MM.1S (cell line): ENCODE measurements at regions not wholly inside any gene's neighbourhood (a gene's known extent, or its start where the extent isn't known, plus 50 kb on each side); places are given as distances from the start of the nearest gene placed in this dataset.
A peak's percentile ranks its signal among the peaks of the same experiment; 100 is the strongest.
"Not testable (repeated sequence)": the region's sequence is repeated elsewhere in the genome, so short reads cannot be mapped to it uniquely, and the experiment has no call there.

ENCODE experiments used
- DNase-seq: peaks from one replicate; pipeline ENCODE4 v3.0.0-alpha.2; 2015
- H2AFZ ChIP-seq: fragments of 300-600 bp; sonication (generic); 2 replicates; pipeline ENCODE4 v1.6.0; 2016; ENCODE audit warnings: antibody characterized with exemption, low read length
- H3F3A ChIP-seq: fragments of 300-600 bp; sonication (generic); 2 replicates; pipeline ENCODE4 v1.6.1; 2016; ENCODE audit warnings: mild to moderate bottlenecking, antibody characterized with exemption, low read length, moderate library complexity, mixed read lengths; ENCODE audit not compliant: insufficient read depth
- H3K27ac ChIP-seq: fragments of 300-600 bp; sonication (generic); 2 replicates; pipeline ENCODE4 v1.5.1; 2016; ENCODE audit warnings: mild to moderate bottlenecking, low read length
- H3K27me3 ChIP-seq: fragments of 300-600 bp; sonication (generic); replicated peaks from 2 replicates; pipeline ENCODE4 v1.6.0; 2016; ENCODE audit warnings: low read length; ENCODE audit not compliant: insufficient read depth
- H3K36me3 ChIP-seq: fragments of 300-600 bp; sonication (generic); replicated peaks from 2 replicates; pipeline ENCODE4 v1.6.1; 2016; ENCODE audit warnings: mild to moderate bottlenecking, low read length, mixed read lengths; ENCODE audit not compliant: insufficient read depth
- H3K4me1 ChIP-seq: fragments of 300-600 bp; sonication (generic); 2 replicates; pipeline ENCODE4 v1.6.1; 2016; ENCODE audit warnings: low read length, mixed read lengths
- H3K4me2 ChIP-seq: fragments of 300-600 bp; sonication (generic); 2 replicates; pipeline ENCODE4 v1.6.0; 2016; ENCODE audit warnings: low read depth, low read length
- H3K4me3 ChIP-seq: fragments of 300-600 bp; sonication (generic); 2 replicates; pipeline ENCODE4 v1.5.1; 2016; ENCODE audit warnings: low read length, mixed read lengths
- H3K79me2 ChIP-seq: fragments of 300-600 bp; sonication (generic); 2 replicates; pipeline ENCODE4 v1.6.1; 2016; ENCODE audit warnings: mixed run types, low read length, mixed read lengths
- H3K9ac ChIP-seq: fragments of 300-600 bp; sonication (generic); 2 replicates; pipeline ENCODE4 v1.6.1; 2016; ENCODE audit warnings: low read length, mixed read lengths
- H3K9me2 ChIP-seq: fragments of 300-600 bp; sonication (generic); replicated peaks from 2 replicates; pipeline ENCODE4 v1.6.1; 2016; ENCODE audit warnings: mild to moderate bottlenecking, low read length, mixed read lengths; ENCODE audit not compliant: insufficient read depth
- H3K9me3 ChIP-seq: fragments of 300-600 bp; sonication (generic); replicated peaks from 2 replicates; pipeline ENCODE4 v1.6.1; 2016; ENCODE audit warnings: mild to moderate bottlenecking, low read length, mixed read lengths; ENCODE audit not compliant: insufficient read depth
- H4K20me1 ChIP-seq: fragments of 300-600 bp; sonication (generic); 2 replicates; pipeline ENCODE4 v1.6.1; 2016; ENCODE audit warnings: mild to moderate bottlenecking, low read length, moderate library complexity, mixed read lengths; ENCODE audit not compliant: insufficient read depth
- EZH2 ChIP-seq: fragments of 300-600 bp; sonication (generic); optimal IDR thresholded peaks from 2 replicates; pipeline ENCODE3; 2017; ENCODE audit warnings: low read depth, mild to moderate bottlenecking, antibody characterized with exemption, low read length, mixed read lengths
- EZH2phosphoT487 ChIP-seq: fragments of 300-600 bp; sonication (generic); IDR thresholded peaks from 2 replicates; pipeline ENCODE4 v1.6.1; 2018; ENCODE audit warnings: antibody characterized with exemption, low read length
- TF ChIP-seq, protein P1 (sequence below): fragments of 300-600 bp; sonication (generic); IDR thresholded peaks from 2 replicates; pipeline ENCODE4 v1.5.1; 2016; ENCODE audit warnings: antibody characterized with exemption, low read length, mixed read lengths

DNA sequence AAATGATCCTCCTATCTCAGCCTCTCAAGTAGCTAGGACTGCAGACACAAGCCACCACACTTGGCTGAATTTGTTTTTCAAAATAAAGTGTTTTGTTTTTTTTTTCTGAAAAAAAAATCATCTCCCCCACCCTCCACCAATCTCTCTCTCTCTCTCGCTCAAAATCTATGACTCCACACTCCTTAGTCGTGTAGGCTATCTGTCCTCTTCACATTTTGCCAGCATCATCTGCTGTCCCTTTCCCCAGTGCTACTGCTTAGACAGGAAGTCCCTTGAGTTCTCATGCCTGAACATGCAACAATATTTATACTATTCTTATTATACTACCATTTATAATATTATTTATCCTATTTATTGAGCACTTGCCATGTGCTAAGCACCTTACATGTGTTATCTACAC is 80.7 kb upstream of the TMEM164 start:
- TF ChIP-seq EZH2phosphoT487 (no peak), EZH2 (no peak)
- TF ChIP-seq, protein P1, sequence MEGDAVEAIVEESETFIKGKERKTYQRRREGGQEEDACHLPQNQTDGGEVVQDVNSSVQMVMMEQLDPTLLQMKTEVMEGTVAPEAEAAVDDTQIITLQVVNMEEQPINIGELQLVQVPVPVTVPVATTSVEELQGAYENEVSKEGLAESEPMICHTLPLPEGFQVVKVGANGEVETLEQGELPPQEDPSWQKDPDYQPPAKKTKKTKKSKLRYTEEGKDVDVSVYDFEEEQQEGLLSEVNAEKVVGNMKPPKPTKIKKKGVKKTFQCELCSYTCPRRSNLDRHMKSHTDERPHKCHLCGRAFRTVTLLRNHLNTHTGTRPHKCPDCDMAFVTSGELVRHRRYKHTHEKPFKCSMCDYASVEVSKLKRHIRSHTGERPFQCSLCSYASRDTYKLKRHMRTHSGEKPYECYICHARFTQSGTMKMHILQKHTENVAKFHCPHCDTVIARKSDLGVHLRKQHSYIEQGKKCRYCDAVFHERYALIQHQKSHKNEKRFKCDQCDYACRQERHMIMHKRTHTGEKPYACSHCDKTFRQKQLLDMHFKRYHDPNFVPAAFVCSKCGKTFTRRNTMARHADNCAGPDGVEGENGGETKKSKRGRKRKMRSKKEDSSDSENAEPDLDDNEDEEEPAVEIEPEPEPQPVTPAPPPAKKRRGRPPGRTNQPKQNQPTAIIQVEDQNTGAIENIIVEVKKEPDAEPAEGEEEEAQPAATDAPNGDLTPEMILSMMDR = no peak
- H3K4me1 ChIP-seq = peaks cover 35% of the 10 kb centered on the region
- peaks cover 19% of the 10 kb centered on the region for H3F3A ChIP-seq
- H2AFZ ChIP-seq = no peak overlapping the region
- H3K9me3 ChIP-seq = no peaks in the 10 kb centered on the region
- no peak for DNase-seq
- H3K9ac ChIP-seq = no peak overlapping the region
- H3K79me2 ChIP-seq = no peaks in the 10 kb centered on the region
- H3K36me3 ChIP-seq = no peaks in the 10 kb centered on the region
- no peak overlapping the region for H3K4me3 ChIP-seq
- H4K20me1 ChIP-seq = no peaks in the 10 kb centered on the region
- no peaks in the 10 kb centered on the region for H3K9me2 ChIP-seq
- H3K4me2 ChIP-seq = no peak overlapping the region
- no peaks in the 10 kb centered on the region for H3K27me3 ChIP-seq
- H3K27ac ChIP-seq = no peak overlapping the region

DNA sequence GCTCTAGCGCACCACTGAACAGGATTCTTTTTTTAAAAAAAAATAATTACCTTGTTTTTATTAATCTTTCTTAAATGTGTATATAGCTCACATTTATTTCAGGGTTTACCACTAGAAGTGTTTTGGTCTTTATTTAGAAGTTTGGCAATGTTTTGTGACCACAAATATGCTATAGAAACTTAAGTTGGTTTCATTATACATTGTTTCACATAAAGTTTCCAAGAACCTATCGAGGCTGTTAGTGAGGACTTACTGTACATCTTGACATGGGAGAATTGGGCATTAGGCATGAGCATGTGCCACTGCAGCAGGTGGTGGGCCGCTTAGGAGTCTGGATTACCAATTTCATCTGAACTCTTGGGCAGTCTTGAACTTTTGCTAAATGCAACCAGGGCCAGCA is 77.9 kb upstream of the TMEM164 start:
- H3K27ac ChIP-seq = peak overlapping the region; percentile 99
- H3K36me3 ChIP-seq, H4K20me1 ChIP-seq, H3K9me3 ChIP-seq, H3K79me2 ChIP-seq, H3K9me2 ChIP-seq, H2AFZ ChIP-seq, H3K27me3 ChIP-seq, H3K4me3 ChIP-seq: not testable (repeated sequence)
- DNase-seq = peak; percentile 85
- H3K4me2 ChIP-seq = peak overlapping the region; percentile 91
- H3F3A ChIP-seq = peaks cover 28% of the 10 kb centered on the region
- peaks cover 53% of the 10 kb centered on the region for H3K4me1 ChIP-seq
- peak overlapping the region; percentile 55 for H3K9ac ChIP-seq

DNA sequence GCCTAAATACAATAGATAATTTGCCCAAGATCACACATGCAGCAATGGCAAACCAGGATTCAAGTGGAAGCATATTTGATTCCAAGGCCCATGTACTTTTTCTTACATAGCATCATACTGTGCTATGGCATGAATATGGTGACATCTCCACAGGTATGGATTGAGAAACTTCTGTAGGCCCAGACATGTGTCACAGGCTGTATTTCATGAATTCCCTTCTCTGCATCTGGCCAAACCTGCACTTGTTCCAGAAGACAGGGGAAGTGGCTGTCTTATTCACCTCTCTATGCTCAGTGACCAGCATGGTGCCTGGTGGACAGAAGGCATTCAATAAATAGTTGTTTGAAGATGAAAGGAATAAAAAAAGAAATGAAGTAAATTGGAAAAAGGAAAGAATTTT is 77.3 kb upstream of the TMEM164 start:
- no peak overlapping the region for H2AFZ ChIP-seq
- peaks cover 28% of the 10 kb centered on the region for H3F3A ChIP-seq
- H3K9ac ChIP-seq = peak overlapping the region; percentile 42; the same call in 1 of the 2 replicates
- no peaks in the 10 kb centered on the region for H3K9me2 ChIP-seq
- H4K20me1 ChIP-seq = no peaks in the 10 kb centered on the region
- peaks cover 53% of the 10 kb centered on the region for H3K4me1 ChIP-seq
- peak overlapping the region; percentile 99 for H3K27ac ChIP-seq
- H3K79me2 ChIP-seq = no peaks in the 10 kb centered on the region
- H3K36me3 ChIP-seq = no peaks in the 10 kb centered on the region
- TF ChIP-seq, protein P1 = no peak
- no peak for TF ChIP-seq EZH2phosphoT487
- no peak for TF ChIP-seq EZH2
- no peak for DNase-seq
- no peaks in the 10 kb centered on the region for H3K9me3 ChIP-seq
- no peak overlapping the region for H3K4me3 ChIP-seq
- no peaks in the 10 kb centered on the region for H3K27me3 ChIP-seq
- peak overlapping the region; percentile 39 for H3K4me2 ChIP-seq

DNA sequence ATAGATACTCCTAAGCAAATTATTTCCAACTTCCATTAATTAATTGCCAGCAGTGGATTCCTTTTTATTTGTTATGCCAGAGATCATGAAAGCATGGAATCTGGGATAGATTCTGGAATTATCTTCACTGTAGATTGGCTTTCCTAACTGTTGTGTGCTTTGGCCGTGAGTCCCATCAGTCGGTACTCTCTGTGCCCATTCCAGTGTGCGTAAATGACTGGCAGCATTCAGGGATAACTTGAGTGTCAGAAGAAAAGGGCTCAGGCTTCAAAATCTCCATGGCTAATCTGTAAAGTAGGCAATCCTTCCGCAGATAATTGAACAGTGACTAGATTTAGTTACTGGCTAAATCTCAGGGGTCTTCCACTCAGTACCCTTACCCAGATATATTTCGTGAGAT is 76.8 kb upstream of the TMEM164 start:
- TF ChIP-seq, protein P1 = no peak
- Histone ChIP-seq H3K4me2 (peak overlapping the region; percentile 59; the same call in 1 of the 2 replicates), H3K9ac (no peak overlapping the region), H3K9me3 (no peaks in the 10 kb centered on the region), H3K4me1 (peaks cover 53% of the 10 kb centered on the region), H3K36me3 (no peaks in the 10 kb centered on the region), H2AFZ (no peak overlapping the region), H3K27me3 (no peaks in the 10 kb centered on the region), H3F3A (peaks cover 28% of the 10 kb centered on the region), H3K79me2 (no peaks in the 10 kb centered on the region), H3K9me2 (no peaks in the 10 kb centered on the region), H3K27ac (peak overlapping the region; percentile 99; the same call in 1 of the 2 replicates), H3K4me3 (no peak overlapping the region), H4K20me1 (no peaks in the 10 kb centered on the region)
- no peak for DNase-seq
